Panc1 (cell line): ENCODE measurements at regions not wholly inside any gene's neighbourhood (a gene's known extent, or its start where the extent isn't known, plus 50 kb on each side); places are given as distances from the start of the nearest gene placed in this dataset.
A peak's percentile ranks its signal among the peaks of the same experiment; 100 is the strongest.

Experiments used
- CTCF ChIP-seq: fragments of 450-650 bp; IDR thresholded peaks from 2 replicates; pipeline ENCODE4 v1.5.1; 2017; ENCODE audit warnings: mild to moderate bottlenecking
- POLR2AphosphoS5 ChIP-seq: IDR thresholded peaks from 2 replicates; pipeline ENCODE4 v1.6.1; 2012; ENCODE audit warnings: mild to moderate bottlenecking, low read depth, low read length, moderate library complexity
- REST ChIP-seq, 2 experiments: IDR thresholded peaks; 2 replicates each; pipeline ENCODE4 v1.6.1; 2011 to 2012; ENCODE audit warnings: low read depth in 2 of 2, control low read depth in 1 of 2, low read length in 1 of 2, mild to moderate bottlenecking in 1 of 2, moderate library complexity in 1 of 2; ENCODE audit not compliant: insufficient read depth in 1 of 2
- SIN3A ChIP-seq: IDR thresholded peaks from 2 replicates; pipeline ENCODE4 v1.6.1; 2012; ENCODE audit warnings: low read depth, mild to moderate bottlenecking, low read length, moderate library complexity, borderline replicate concordance; ENCODE audit not compliant: insufficient read depth

- peak; percentile 50 for TF ChIP-seq CTCF
- TF ChIP-seq SIN3A, result no peak
- TF ChIP-seq POLR2AphosphoS5, result no peak
- TF ChIP-seq REST (IDR thresholded peaks at IDR 0.05; ENCODE audit: insufficient read depth in 1 of 2, low read depth in 2 of 2, low read length in 1 of 2), result no peak
Measured at GRCh38 chr4:163679189-163679588, 184.7 kb downstream of the TMA16 start.
